ENCODE measurements at regions not wholly inside any gene's neighbourhood (a gene's known extent, or its start where the extent isn't known, plus 50 kb on each side); places are given as distances from the start of the nearest gene placed in this dataset.

DNA sequence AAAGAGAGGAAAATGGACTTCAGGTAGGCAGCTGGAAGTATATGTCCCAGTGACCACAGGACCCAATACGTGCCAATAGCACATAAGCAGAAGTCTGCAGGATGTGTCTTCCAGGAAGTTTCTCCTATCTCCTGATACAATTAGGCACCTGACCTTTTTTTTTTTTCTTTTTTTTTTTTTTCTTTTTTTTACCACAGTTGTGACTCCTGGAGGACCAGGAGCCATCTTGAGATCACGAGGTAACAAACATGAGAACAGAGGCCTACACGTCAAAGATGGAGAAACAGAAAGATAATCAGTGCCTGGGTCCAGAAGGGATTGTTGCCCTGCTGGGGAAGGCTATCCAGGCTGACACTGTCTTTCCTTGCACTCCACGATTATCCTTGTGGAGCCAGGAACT lies 312.4 kb upstream of the NEBL start:
- dilution Hi-C loops (cut with MboI; ENCODE audit: extremely low pct_ligation_motif_present, low sequenced_read_pairs) = no loop called here
- no peaks in the 10 kb centered on the region for H3K9me3 ChIP-seq (ENCODE audit: control insufficient read depth, low read depth, low read length)
- DNase-seq (ENCODE audit: low read depth, low spot score) (no peak), FAIRE-seq (no peak)
- H3K4me2 ChIP-seq (ENCODE audit: control insufficient read depth, extremely low read depth, insufficient read depth, low read depth, low read length) = no peak overlapping the region
- TF ChIP-seq, protein P1, sequence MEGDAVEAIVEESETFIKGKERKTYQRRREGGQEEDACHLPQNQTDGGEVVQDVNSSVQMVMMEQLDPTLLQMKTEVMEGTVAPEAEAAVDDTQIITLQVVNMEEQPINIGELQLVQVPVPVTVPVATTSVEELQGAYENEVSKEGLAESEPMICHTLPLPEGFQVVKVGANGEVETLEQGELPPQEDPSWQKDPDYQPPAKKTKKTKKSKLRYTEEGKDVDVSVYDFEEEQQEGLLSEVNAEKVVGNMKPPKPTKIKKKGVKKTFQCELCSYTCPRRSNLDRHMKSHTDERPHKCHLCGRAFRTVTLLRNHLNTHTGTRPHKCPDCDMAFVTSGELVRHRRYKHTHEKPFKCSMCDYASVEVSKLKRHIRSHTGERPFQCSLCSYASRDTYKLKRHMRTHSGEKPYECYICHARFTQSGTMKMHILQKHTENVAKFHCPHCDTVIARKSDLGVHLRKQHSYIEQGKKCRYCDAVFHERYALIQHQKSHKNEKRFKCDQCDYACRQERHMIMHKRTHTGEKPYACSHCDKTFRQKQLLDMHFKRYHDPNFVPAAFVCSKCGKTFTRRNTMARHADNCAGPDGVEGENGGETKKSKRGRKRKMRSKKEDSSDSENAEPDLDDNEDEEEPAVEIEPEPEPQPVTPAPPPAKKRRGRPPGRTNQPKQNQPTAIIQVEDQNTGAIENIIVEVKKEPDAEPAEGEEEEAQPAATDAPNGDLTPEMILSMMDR (optimal IDR thresholded peaks at IDR 0.05 in 1 of 3, IDR thresholded peaks at IDR 0.05 in 1 of 3, conservative IDR thresholded peaks at IDR 0.05 in 1 of 3; ENCODE audit: extremely low read depth in 1 of 3, insufficient read depth in 2 of 3, low read length in 3 of 3) = no peak
- no peak for TF ChIP-seq EZH2 (IDR thresholded peaks at IDR 0.05; ENCODE audit: low read length)
- H3K79me2 ChIP-seq (ENCODE audit: control insufficient read depth, insufficient read depth, low read length) = no peaks in the 10 kb centered on the region
- H4K20me1 ChIP-seq (ENCODE audit: control insufficient read depth, extremely low read depth, insufficient read depth, low read length) = no peaks in the 10 kb centered on the region
- no peak overlapping the region for H3K4me3 ChIP-seq (ENCODE audit: control insufficient read depth in 2 of 3, extremely low read depth in 1 of 3, insufficient read depth in 2 of 3, low read depth in 1 of 3, low read length in 3 of 3)
- no peak overlapping the region for H3K9ac ChIP-seq (ENCODE audit: control insufficient read depth, extremely low read depth, insufficient read depth, low read length)
- no peak overlapping the region for H3K27ac ChIP-seq (ENCODE audit: control insufficient read depth, insufficient read depth, low read length)
- H3K27me3 ChIP-seq (ENCODE audit: control insufficient read depth, extremely low read depth, insufficient read depth, low read length) = no peaks in the 10 kb centered on the region
- H3K9me1 ChIP-seq (ENCODE audit: control insufficient read depth, extremely low read depth, insufficient read depth, low read length) = no peaks in the 10 kb centered on the region
- no peaks in the 10 kb centered on the region for H3K36me3 ChIP-seq (ENCODE audit: control insufficient read depth in 2 of 2, extremely low read depth in 1 of 2, insufficient read depth in 2 of 2, low read length in 2 of 2)
- no peaks in the 10 kb centered on the region for H3K4me1 ChIP-seq (ENCODE audit: control insufficient read depth, extremely low read depth, insufficient read depth, low read length)
- no peak overlapping the region for H2AFZ ChIP-seq (ENCODE audit: control insufficient read depth, low read length)

DNA sequence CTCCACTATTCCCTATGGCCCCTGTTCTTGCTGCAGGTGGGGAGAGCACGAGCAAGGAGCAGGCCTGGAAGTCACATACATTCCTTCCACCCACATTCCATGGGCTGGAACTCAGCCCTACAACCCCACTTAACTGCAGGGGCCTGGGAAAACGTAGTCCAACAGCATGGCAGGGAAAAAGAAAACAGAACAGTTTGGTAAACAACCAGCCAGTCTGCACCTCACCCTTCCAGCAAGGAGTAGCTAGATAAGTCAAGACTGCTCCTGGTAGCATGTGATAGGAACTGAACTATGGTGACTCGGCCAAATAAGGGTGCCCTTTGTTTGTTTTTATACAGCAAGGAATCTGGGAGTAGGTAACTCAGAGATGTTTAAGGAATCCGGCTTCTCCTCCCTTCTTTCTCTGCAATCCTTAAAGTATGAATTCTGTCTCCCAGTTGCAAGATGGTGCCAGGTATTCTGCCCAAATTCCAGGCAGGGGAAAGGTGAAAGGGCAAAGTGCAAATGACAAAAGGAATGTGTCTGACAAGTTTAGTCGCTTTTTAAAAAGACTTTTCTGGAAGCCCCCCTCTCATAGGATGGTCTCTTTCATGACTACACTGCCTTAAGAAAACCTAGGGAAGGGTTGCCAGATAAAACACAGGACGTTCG lies 311.7 kb upstream of the NEBL start:
- H4K20me1 ChIP-seq (ENCODE audit: control insufficient read depth, extremely low read depth, insufficient read depth, low read length) = no peaks in the 10 kb centered on the region
- H3K4me1 ChIP-seq (ENCODE audit: control insufficient read depth, extremely low read depth, insufficient read depth, low read length) = no peaks in the 10 kb centered on the region
- DNase-seq (ENCODE audit: low read depth, low spot score) = no peak
- no peaks in the 10 kb centered on the region for H3K27me3 ChIP-seq (ENCODE audit: control insufficient read depth, extremely low read depth, insufficient read depth, low read length)
- TF ChIP-seq, protein P1 (optimal IDR thresholded peaks at IDR 0.05 in 1 of 3, IDR thresholded peaks at IDR 0.05 in 1 of 3, conservative IDR thresholded peaks at IDR 0.05 in 1 of 3; ENCODE audit: extremely low read depth in 1 of 3, insufficient read depth in 2 of 3, low read length in 3 of 3) = no peak
- no peak for TF ChIP-seq EZH2 (IDR thresholded peaks at IDR 0.05; ENCODE audit: low read length)
- H3K9me3 ChIP-seq (ENCODE audit: control insufficient read depth, low read depth, low read length) = no peaks in the 10 kb centered on the region
- no peak overlapping the region for H3K4me3 ChIP-seq (ENCODE audit: control insufficient read depth in 2 of 3, extremely low read depth in 1 of 3, insufficient read depth in 2 of 3, low read depth in 1 of 3, low read length in 3 of 3)
- no peak overlapping the region for H3K27ac ChIP-seq (ENCODE audit: control insufficient read depth, insufficient read depth, low read length)
- no peaks in the 10 kb centered on the region for H3K9me1 ChIP-seq (ENCODE audit: control insufficient read depth, extremely low read depth, insufficient read depth, low read length)
- H3K4me2 ChIP-seq (ENCODE audit: control insufficient read depth, extremely low read depth, insufficient read depth, low read depth, low read length) = no peak overlapping the region
- dilution Hi-C loops (cut with MboI; ENCODE audit: extremely low pct_ligation_motif_present, low sequenced_read_pairs) = no loop called here
- H3K36me3 ChIP-seq (ENCODE audit: control insufficient read depth in 2 of 2, extremely low read depth in 1 of 2, insufficient read depth in 2 of 2, low read length in 2 of 2) = no peaks in the 10 kb centered on the region
- no peak overlapping the region for H3K9ac ChIP-seq (ENCODE audit: control insufficient read depth, extremely low read depth, insufficient read depth, low read length)
- no peak overlapping the region for H2AFZ ChIP-seq (ENCODE audit: control insufficient read depth, low read length)
- H3K79me2 ChIP-seq (ENCODE audit: control insufficient read depth, insufficient read depth, low read length) = no peaks in the 10 kb centered on the region
- no peak for FAIRE-seq

Measured in keratinocyte (primary cell).